ENCODE measurements at regions not wholly inside any gene's neighbourhood (a gene's known extent, or its start where the extent isn't known, plus 50 kb on each side); places are given as distances from the start of the nearest gene placed in this dataset.

- DNase-seq (ENCODE audit: low read depth): no peak
These were observed 55.4 kb upstream of the RNF180 start for GRCh38 chr5:64110222-64110621.

GRCh38 chr5:64108674-64109073, 57.0 kb upstream of the RNF180 start:
- no peak for DNase-seq (ENCODE audit: low read depth)

GRCh38 chr5:64100203-64100602, 65.4 kb upstream of the RNF180 start:
- no peak for DNase-seq (ENCODE audit: low read depth)

- DNase-seq (ENCODE audit: low read depth): no peak
These were observed 68.9 kb upstream of the RNF180 start for GRCh38 chr5:64096771-64097170.

- no peak for DNase-seq (ENCODE audit: low read depth)
These were observed 88.1 kb upstream of the RNF180 start for GRCh38 chr5:64077589-64077988.

- DNase-seq (ENCODE audit: low read depth): peak; percentile 12
These were observed 91.1 kb upstream of the RNF180 start for GRCh38 chr5:64074533-64074932.

GRCh38 chr5:64069486-64069885, 96.2 kb upstream of the RNF180 start:
- no peak for DNase-seq (ENCODE audit: low read depth)

GRCh38 chr5:64050296-64050695, 88.1 kb upstream of the HTR1A start:
- DNase-seq (ENCODE audit: low read depth): no peak

GRCh38 chr5:64040490-64040889, 78.2 kb upstream of the HTR1A start:
- no peak for DNase-seq (ENCODE audit: low read depth)

- DNase-seq (ENCODE audit: low read depth): no peak
These were observed 64.2 kb upstream of the HTR1A start for GRCh38 chr5:64026493-64026892.

- no peak for DNase-seq (ENCODE audit: low read depth)
These were observed 57.5 kb upstream of the HTR1A start for GRCh38 chr5:64019746-64020145.

GRCh38 chr5:64018966-64019365, 56.7 kb upstream of the HTR1A start:
- no peak for DNase-seq (ENCODE audit: low read depth)

- no peak for DNase-seq (ENCODE audit: low read depth)
These were observed 53.6 kb upstream of the HTR1A start for GRCh38 chr5:64015824-64016223.
